NT2/D1 (cell line): ENCODE measurements at regions not wholly inside any gene's neighbourhood (a gene's known extent, or its start where the extent isn't known, plus 50 kb on each side); places are given as distances from the start of the nearest gene placed in this dataset.
"Not testable (repeated sequence)": the region's sequence is repeated elsewhere in the genome, so short reads cannot be mapped to it uniquely, and the experiment has no call there.

Source experiments
- DNase-seq: peaks from one replicate; pipeline ENCODE4 v3.0.0-alpha.2; 2011; ENCODE audit warnings: low read depth, low spot score
- H3K27me3 ChIP-seq: 2 replicates; pipeline ENCODE4 v1.6.0; 2011; ENCODE audit warnings: mild to moderate bottlenecking; ENCODE audit not compliant: insufficient read length, insufficient read depth
- H3K36me3 ChIP-seq: 2 replicates; pipeline ENCODE4 v1.6.1; 2011; ENCODE audit warnings: mild to moderate bottlenecking, low read length, mixed read lengths; ENCODE audit not compliant: insufficient read depth, insufficient read length
- H3K4me1 ChIP-seq: 2 replicates; pipeline ENCODE4 v1.5.1; 2011; ENCODE audit not compliant: insufficient read depth, insufficient read length
- H3K4me3 ChIP-seq: 2 replicates; pipeline ENCODE4 v1.5.1; 2011; ENCODE audit warnings: low read depth; ENCODE audit not compliant: insufficient read length
- H3K9ac ChIP-seq: 2 replicates; pipeline ENCODE4 v1.6.0; 2011; ENCODE audit warnings: low read depth; ENCODE audit not compliant: insufficient read length
- H3K9me3 ChIP-seq: 2 replicates; pipeline ENCODE4 v1.5.1; 2011; ENCODE audit warnings: mild to moderate bottlenecking, low read length; ENCODE audit not compliant: insufficient read depth
- SUZ12 ChIP-seq: IDR thresholded peaks from 2 replicates; pipeline ENCODE4 v1.6.1; 2011; ENCODE audit not compliant: insufficient read length, insufficient read depth; ENCODE audit errors: extremely low read depth
- YY1 ChIP-seq: IDR thresholded peaks from 2 replicates; pipeline ENCODE4 v1.6.1; 2011; ENCODE audit not compliant: insufficient read length, insufficient read depth
- ZNF274 ChIP-seq: IDR thresholded peaks from 2 replicates; pipeline ENCODE4 v1.6.1; 2011; ENCODE audit warnings: mild to moderate bottlenecking, low read depth, low read length

GRCh38 chrX:20680998-20681397, 414.3 kb upstream of the RPS6KA3 start:
- Histone ChIP-seq H3K27me3 (no peaks in the 10 kb centered on the region), H3K4me1 (no peaks in the 10 kb centered on the region), H3K4me3 (no peak overlapping the region), H3K9me3 (no peaks in the 10 kb centered on the region), H3K9ac (no peak overlapping the region), H3K36me3 (no peaks in the 10 kb centered on the region)
- no peak for DNase-seq
- no peak for TF ChIP-seq YY1
- no peak for TF ChIP-seq SUZ12
- TF ChIP-seq ZNF274: no peak

- Histone ChIP-seq H3K4me1 (no peaks in the 10 kb centered on the region), H3K4me3 (no peak overlapping the region), H3K9me3 (no peaks in the 10 kb centered on the region), H3K27me3 (no peaks in the 10 kb centered on the region), H3K9ac (no peak overlapping the region), H3K36me3 (no peaks in the 10 kb centered on the region)
- no peak for DNase-seq
- TF ChIP-seq ZNF274 (no peak), SUZ12 (no peak), YY1 (no peak)
Measured at GRCh38 chrX:20672476-20672875, 405.8 kb upstream of the RPS6KA3 start.

- DNase-seq, H3K4me3 ChIP-seq, H3K27me3 ChIP-seq, H3K4me1 ChIP-seq, H3K9me3 ChIP-seq, H3K36me3 ChIP-seq, H3K9ac ChIP-seq: not testable (repeated sequence)
Measured at GRCh38 chrX:20671746-20672145, 405.0 kb upstream of the RPS6KA3 start.

- Histone ChIP-seq H3K27me3 (no peaks in the 10 kb centered on the region), H3K36me3 (no peaks in the 10 kb centered on the region), H3K4me3 (no peak overlapping the region), H3K9me3 (no peaks in the 10 kb centered on the region), H3K9ac (no peak overlapping the region), H3K4me1 (no peaks in the 10 kb centered on the region)
- TF ChIP-seq SUZ12: no peak
- TF ChIP-seq ZNF274: no peak
- TF ChIP-seq YY1: no peak
- DNase-seq: no peak
Measured at GRCh38 chrX:20670611-20671010, 403.9 kb upstream of the RPS6KA3 start.

- Histone ChIP-seq H3K4me1 (no peaks in the 10 kb centered on the region), H3K4me3 (no peak overlapping the region), H3K9ac (no peak overlapping the region), H3K36me3 (no peaks in the 10 kb centered on the region), H3K27me3 (no peaks in the 10 kb centered on the region), H3K9me3 (no peaks in the 10 kb centered on the region)
- DNase-seq: no peak
- TF ChIP-seq ZNF274 (no peak), SUZ12 (no peak), YY1 (no peak)
Measured at GRCh38 chrX:20668550-20668949, 401.8 kb upstream of the RPS6KA3 start.

GRCh38 chrX:20666331-20666730, 399.6 kb upstream of the RPS6KA3 start:
- no peak for DNase-seq
- Histone ChIP-seq H3K4me3 (no peak overlapping the region), H3K27me3 (no peaks in the 10 kb centered on the region), H3K9ac (no peak overlapping the region), H3K4me1 (no peaks in the 10 kb centered on the region), H3K36me3 (no peaks in the 10 kb centered on the region), H3K9me3 (no peaks in the 10 kb centered on the region)
- TF ChIP-seq SUZ12 (no peak), ZNF274 (no peak), YY1 (no peak)

- Histone ChIP-seq H3K9ac (no peak overlapping the region), H3K27me3 (no peaks in the 10 kb centered on the region), H3K4me3 (no peak overlapping the region), H3K9me3 (no peaks in the 10 kb centered on the region), H3K36me3 (no peaks in the 10 kb centered on the region), H3K4me1 (no peaks in the 10 kb centered on the region)
- no peak for DNase-seq
- TF ChIP-seq SUZ12: no peak
- no peak for TF ChIP-seq ZNF274
- TF ChIP-seq YY1: no peak
Measured at GRCh38 chrX:20665481-20665880, 398.8 kb upstream of the RPS6KA3 start.

GRCh38 chrX:20664774-20665173, 398.1 kb upstream of the RPS6KA3 start:
- Histone ChIP-seq H3K9ac (no peak overlapping the region), H3K4me3 (no peak overlapping the region), H3K36me3 (no peaks in the 10 kb centered on the region), H3K4me1 (no peaks in the 10 kb centered on the region), H3K9me3 (no peaks in the 10 kb centered on the region), H3K27me3 (no peaks in the 10 kb centered on the region)
- DNase-seq: peak; percentile 44
- TF ChIP-seq ZNF274 (no peak), YY1 (no peak), SUZ12 (no peak)
